ENCODE measurements at regions not wholly inside any gene's neighbourhood (a gene's known extent, or its start where the extent isn't known, plus 50 kb on each side); places are given as distances from the start of the nearest gene placed in this dataset.

GRCh38 chr4:71288875-71289274, 49.9 kb upstream of the SLC4A4 start:
- Histone ChIP-seq H3K79me2 (ENCODE audit: insufficient read depth, low read depth) (no peaks in the 10 kb centered on the region), H3K36me3 (ENCODE audit: insufficient read depth) (no peaks in the 10 kb centered on the region)

More at GRCh38 chr4:71288875-71289274, 49.9 kb upstream of the SLC4A4 start:
- Histone ChIP-seq H4K20me1 (ENCODE audit: insufficient read depth) (no peaks in the 10 kb centered on the region), H3K4me2 (no peak overlapping the region), H3K9ac (no peak overlapping the region), H3K27me3 (ENCODE audit: insufficient read depth, low read depth) (no peaks in the 10 kb centered on the region), H2AFZ (ENCODE audit: low read depth) (no peak overlapping the region), H3K27ac (no peak overlapping the region), H3K4me3 (IDR thresholded peaks at IDR 0.05; ENCODE audit: insufficient read depth, low read depth, low read length) (no peak overlapping the region), H3K4me1 (ENCODE audit: low read depth, poor library complexity, severe bottlenecking) (no peaks in the 10 kb centered on the region)
- TF ChIP-seq CTCF (conservative IDR thresholded peaks at IDR 0.05; ENCODE audit: low read depth, low read length) = no peak
